Karpas-422 (cell line): ENCODE measurements at regions not wholly inside any gene's neighbourhood (a gene's known extent, or its start where the extent isn't known, plus 50 kb on each side); places are given as distances from the start of the nearest gene placed in this dataset.

Experiments
- DNase-seq: peaks from one replicate; pipeline ENCODE4 v3.0.0-alpha.2; 2015
- H2AFZ ChIP-seq: fragments of 200-600 bp; sonication (generic); 2 replicates; pipeline ENCODE4 v1.6.1; 2014; ENCODE audit warnings: antibody characterized with exemption, low read length, mixed read lengths
- H3K27ac ChIP-seq: fragments of 200-600 bp; sonication (generic); 2 replicates; pipeline ENCODE4 v1.5.1; 2014; ENCODE audit warnings: mild to moderate bottlenecking, low read length, moderate library complexity
- H3K27me3 ChIP-seq: fragments of 200-600 bp; sonication (generic); 2 replicates; pipeline ENCODE4 v1.6.1; 2014; ENCODE audit warnings: low read length, mixed read lengths
- H3K36me3 ChIP-seq: fragments of 200-600 bp; sonication (generic); 2 replicates; pipeline ENCODE4 v1.6.1; 2014; ENCODE audit warnings: low read length, mixed read lengths; ENCODE audit not compliant: insufficient read depth
- H3K4me1 ChIP-seq: fragments of 200-600 bp; sonication (generic); 2 replicates; pipeline ENCODE4 v1.6.1; 2014; ENCODE audit warnings: mild to moderate bottlenecking, low read length, mixed read lengths
- H3K4me2 ChIP-seq: fragments of 200-600 bp; sonication (generic); 2 replicates; pipeline ENCODE4 v1.6.1; 2014; ENCODE audit warnings: low read length, low read depth, mild to moderate bottlenecking; ENCODE audit not compliant: poor library complexity, severe bottlenecking
- H3K4me3 ChIP-seq: fragments of 200-600 bp; sonication (generic); 2 replicates; pipeline ENCODE4 v1.5.1; 2014; ENCODE audit warnings: mild to moderate bottlenecking, antibody characterized with exemption, low read length, mixed read lengths
- H3K79me2 ChIP-seq: fragments of 200-600 bp; sonication (generic); 2 replicates; pipeline ENCODE4 v1.6.1; 2014; ENCODE audit warnings: mild to moderate bottlenecking, low read length, mixed read lengths
- H3K9ac ChIP-seq: fragments of 200-600 bp; sonication (generic); 2 replicates; pipeline ENCODE4 v1.6.0; 2014; ENCODE audit warnings: low read length
- H3K9me2 ChIP-seq: fragments of 200-600 bp; sonication (generic), shearing (Covaris generic); replicated peaks from 2 replicates; pipeline ENCODE4 v1.6.0; 2014; ENCODE audit warnings: mild to moderate bottlenecking, low read length, moderate library complexity; ENCODE audit not compliant: insufficient read depth
- H3K9me3 ChIP-seq: fragments of 300-700, 200-600 bp; sonication (generic); 2 replicates; pipeline ENCODE4 v1.6.1; 2014; ENCODE audit warnings: low read length, mixed read lengths
- H4K20me1 ChIP-seq: fragments of 200-600 bp; sonication (generic); 2 replicates; pipeline ENCODE4 v1.6.1; 2014; ENCODE audit warnings: mild to moderate bottlenecking, antibody characterized with exemption, low read length, low read depth; ENCODE audit not compliant: insufficient read depth

- Histone ChIP-seq H3K79me2 (no peaks in the 10 kb centered on the region), H3K9ac (no peak overlapping the region), H3K4me1 (no peaks in the 10 kb centered on the region), H3K9me2 (no peaks in the 10 kb centered on the region), H2AFZ (no peak overlapping the region), H3K27ac (no peak overlapping the region), H3K9me3 (no peaks in the 10 kb centered on the region), H4K20me1 (no peaks in the 10 kb centered on the region), H3K27me3 (no peaks in the 10 kb centered on the region), H3K4me3 (no peak overlapping the region), H3K4me2 (no peak overlapping the region), H3K36me3 (no peaks in the 10 kb centered on the region)
- DNase-seq, result no peak
Measured at GRCh38 chr6:121607721-121608120, 172.3 kb downstream of the GJA1 start.

- Histone ChIP-seq H3K36me3 (no peaks in the 10 kb centered on the region), H3K27ac (no peak overlapping the region), H3K9ac (no peak overlapping the region), H3K9me2 (no peaks in the 10 kb centered on the region), H3K4me3 (no peak overlapping the region), H3K4me1 (no peaks in the 10 kb centered on the region), H3K27me3 (no peaks in the 10 kb centered on the region; the same call in 1 of the 2 replicates), H3K4me2 (no peak overlapping the region), H3K79me2 (no peaks in the 10 kb centered on the region), H3K9me3 (no peaks in the 10 kb centered on the region), H2AFZ (no peak overlapping the region), H4K20me1 (no peaks in the 10 kb centered on the region)
- DNase-seq, result no peak
Measured at GRCh38 chr6:121608270-121608669, 172.8 kb downstream of the GJA1 start.

- Histone ChIP-seq H3K4me3 (no peak overlapping the region), H3K36me3 (no peaks in the 10 kb centered on the region), H3K4me1 (no peaks in the 10 kb centered on the region), H3K27me3 (no peaks in the 10 kb centered on the region; the same call in 1 of the 2 replicates), H4K20me1 (no peaks in the 10 kb centered on the region), H3K79me2 (no peaks in the 10 kb centered on the region), H3K27ac (no peak overlapping the region), H3K9ac (no peak overlapping the region), H3K9me3 (no peaks in the 10 kb centered on the region), H3K9me2 (no peaks in the 10 kb centered on the region), H3K4me2 (no peak overlapping the region), H2AFZ (no peak overlapping the region)
- DNase-seq, result no peak
Measured at GRCh38 chr6:121609281-121609680, 173.8 kb downstream of the GJA1 start.

- Histone ChIP-seq H4K20me1 (no peaks in the 10 kb centered on the region), H3K79me2 (no peaks in the 10 kb centered on the region), H3K36me3 (no peaks in the 10 kb centered on the region), H3K27ac (no peak overlapping the region), H3K4me2 (no peak overlapping the region), H3K9ac (no peak overlapping the region), H3K27me3 (no peaks in the 10 kb centered on the region; the same call in 1 of the 2 replicates), H2AFZ (no peak overlapping the region), H3K9me3 (no peaks in the 10 kb centered on the region), H3K4me3 (no peak overlapping the region), H3K9me2 (no peaks in the 10 kb centered on the region), H3K4me1 (no peaks in the 10 kb centered on the region)
- no peak for DNase-seq
Measured at GRCh38 chr6:121612927-121613326, 177.5 kb downstream of the GJA1 start.

- no peak overlapping the region for H2AFZ ChIP-seq
- no peaks in the 10 kb centered on the region for H3K9me3 ChIP-seq
- DNase-seq, result no peak
Measured at GRCh38 chr6:121614115-121614514, 178.7 kb downstream of the GJA1 start.

GRCh38 chr6:121615493-121615892 is 180.0 kb downstream of the GJA1 start:
- Histone ChIP-seq H3K9me2 (no peaks in the 10 kb centered on the region), H4K20me1 (no peaks in the 10 kb centered on the region), H3K4me3 (no peak overlapping the region), H3K27ac (no peak overlapping the region), H3K4me2 (no peak overlapping the region), H3K9ac (no peak overlapping the region), H3K27me3 (no peaks in the 10 kb centered on the region; the same call in 1 of the 2 replicates), H2AFZ (no peak overlapping the region), H3K4me1 (no peaks in the 10 kb centered on the region), H3K9me3 (no peaks in the 10 kb centered on the region), H3K79me2 (no peaks in the 10 kb centered on the region), H3K36me3 (no peaks in the 10 kb centered on the region)
- no peak for DNase-seq

More at GRCh38 chr6:121614115-121614514, 178.7 kb downstream of the GJA1 start:
- Histone ChIP-seq H3K79me2 (no peaks in the 10 kb centered on the region), H3K36me3 (no peaks in the 10 kb centered on the region), H3K9me2 (no peaks in the 10 kb centered on the region), H3K27me3 (no peaks in the 10 kb centered on the region; the same call in 1 of the 2 replicates), H3K4me2 (no peak overlapping the region), H4K20me1 (no peaks in the 10 kb centered on the region), H3K9ac (no peak overlapping the region), H3K4me3 (no peak overlapping the region), H3K4me1 (no peaks in the 10 kb centered on the region), H3K27ac (no peak overlapping the region)

GRCh38 chr6:121616406-121616805 is 181.0 kb downstream of the GJA1 start:
- Histone ChIP-seq H3K4me2 (no peak overlapping the region), H3K9me2 (no peaks in the 10 kb centered on the region), H4K20me1 (no peaks in the 10 kb centered on the region), H3K4me3 (no peak overlapping the region), H3K4me1 (no peaks in the 10 kb centered on the region), H3K27ac (no peak overlapping the region), H3K9ac (no peak overlapping the region), H2AFZ (no peak overlapping the region), H3K27me3 (no peaks in the 10 kb centered on the region; the same call in 1 of the 2 replicates), H3K9me3 (no peaks in the 10 kb centered on the region), H3K79me2 (no peaks in the 10 kb centered on the region), H3K36me3 (no peaks in the 10 kb centered on the region)
- no peak for DNase-seq

GRCh38 chr6:121617388-121617787 is 181.9 kb downstream of the GJA1 start:
- no peaks in the 10 kb centered on the region for H3K9me2 ChIP-seq
- H3K36me3 ChIP-seq, result no peaks in the 10 kb centered on the region
- no peaks in the 10 kb centered on the region for H3K9me3 ChIP-seq
- no peak overlapping the region for H3K27ac ChIP-seq
- no peaks in the 10 kb centered on the region for H4K20me1 ChIP-seq
- no peak overlapping the region for H3K9ac ChIP-seq
- H3K4me2 ChIP-seq, result no peak overlapping the region
- H3K4me1 ChIP-seq, result no peaks in the 10 kb centered on the region
- H3K4me3 ChIP-seq, result no peak overlapping the region
- DNase-seq, result no peak
- no peaks in the 10 kb centered on the region for H3K79me2 ChIP-seq
- H2AFZ ChIP-seq, result no peak overlapping the region
- no peaks in the 10 kb centered on the region; the same call in 1 of the 2 replicates for H3K27me3 ChIP-seq

GRCh38 chr6:121619013-121619412 is 183.6 kb downstream of the GJA1 start:
- Histone ChIP-seq H3K9ac (no peak overlapping the region), H3K9me2 (no peaks in the 10 kb centered on the region), H3K27me3 (no peaks in the 10 kb centered on the region), H3K9me3 (no peaks in the 10 kb centered on the region), H4K20me1 (no peaks in the 10 kb centered on the region), H3K4me3 (no peak overlapping the region), H3K27ac (no peak overlapping the region), H3K4me2 (no peak overlapping the region), H2AFZ (no peak overlapping the region), H3K79me2 (no peaks in the 10 kb centered on the region), H3K36me3 (no peaks in the 10 kb centered on the region), H3K4me1 (no peaks in the 10 kb centered on the region)
- DNase-seq, result no peak
